Liver (tissue), 3 donors: ENCODE measurements at regions not wholly inside any gene's neighbourhood (a gene's known extent, or its start where the extent isn't known, plus 50 kb on each side); places are given as distances from the start of the nearest gene placed in this dataset.

Source experiments
- CTCF ChIP-seq: fragments of 150-350 bp; IDR thresholded peaks from 2 replicates; pipeline ENCODE4 v1.5.1; 2017; ENCODE audit warnings: improper control_type of control experiment, low read depth, low read length; ENCODE audit not compliant: missing input control
- JUND ChIP-seq, 2 donors: IDR thresholded peaks; 2 replicates each; pipeline ENCODE4 v1.6.1; 2016; ENCODE audit warnings: antibody characterized with exemption in 2 of 2
- REST ChIP-seq: IDR thresholded peaks from 2 replicates; pipeline ENCODE4 v1.6.1; 2016; ENCODE audit warnings: antibody characterized with exemption, mild to moderate bottlenecking
- YY1 ChIP-seq: IDR thresholded peaks from 2 replicates; pipeline ENCODE4 v1.6.1; 2016; ENCODE audit warnings: antibody characterized with exemption, mild to moderate bottlenecking
- donor health status: healthy.
- donor health status: healthy.

GRCh38 chr4:24704149-24704548 is 91.2 kb upstream of the SOD3 start:
- no peak for TF ChIP-seq YY1
- TF ChIP-seq CTCF, result no peak
- no peak for TF ChIP-seq JUND (IDR thresholded peaks at IDR 0.05)
- no peak for TF ChIP-seq REST
